ENCODE measurements at regions not wholly inside any gene's neighbourhood (a gene's known extent, or its start where the extent isn't known, plus 50 kb on each side); places are given as distances from the start of the nearest gene placed in this dataset.

GRCh38 chr11:82326853-82327252, 406.8 kb downstream of the FAM181B start:
- TF ChIP-seq CTCF (IDR thresholded peaks at IDR 0.05): no peak
- TF ChIP-seq POLR2A (IDR thresholded peaks at IDR 0.05): no peak

Measured in heart left ventricle (tissue), 13 donors.